Osteocyte (in vitro differentiated cells): ENCODE measurements at regions not wholly inside any gene's neighbourhood (a gene's known extent, or its start where the extent isn't known, plus 50 kb on each side); places are given as distances from the start of the nearest gene placed in this dataset.

Experiments
- DNase-seq: peaks from one replicate; pipeline ENCODE4 v3.0.0; 2021; ENCODE audit warnings: mixed read lengths; ENCODE audit not compliant: unreplicated experiment; ENCODE audit errors: extremely low spot score
- H3K27ac Mint-ChIP-seq: one replicate; pipeline ENCODE4 v1.8.0; 2021; ENCODE audit warnings: mild to moderate bottlenecking, mixed read lengths; ENCODE audit not compliant: unreplicated experiment
- H3K27me3 Mint-ChIP-seq: one replicate; pipeline ENCODE4 v1.8.0; 2021; ENCODE audit warnings: mixed read lengths; ENCODE audit not compliant: unreplicated experiment
- H3K36me3 Mint-ChIP-seq: one replicate; pipeline ENCODE4 v1.8.0; 2021; ENCODE audit warnings: mixed read lengths; ENCODE audit not compliant: unreplicated experiment
- H3K4me1 Mint-ChIP-seq: one replicate; pipeline ENCODE4 v1.8.0; 2021; ENCODE audit warnings: mixed read lengths; ENCODE audit not compliant: unreplicated experiment
- H3K4me3 Mint-ChIP-seq: one replicate; pipeline ENCODE4 v1.8.0; 2021; ENCODE audit warnings: mild to moderate bottlenecking, moderate library complexity, mixed read lengths; ENCODE audit not compliant: unreplicated experiment
- H3K9me3 Mint-ChIP-seq: one replicate; pipeline ENCODE4 v1.8.0; 2021; ENCODE audit warnings: mixed read lengths; ENCODE audit not compliant: unreplicated experiment
- TF ChIP-seq, protein P1 (sequence below): fragments of 200-600 bp; sonication (generic); IDR thresholded peaks from 2 replicates; pipeline ENCODE4 v1.5.0; 2021; ENCODE audit warnings: antibody characterized with exemption, mild to moderate bottlenecking, moderate library complexity

DNA sequence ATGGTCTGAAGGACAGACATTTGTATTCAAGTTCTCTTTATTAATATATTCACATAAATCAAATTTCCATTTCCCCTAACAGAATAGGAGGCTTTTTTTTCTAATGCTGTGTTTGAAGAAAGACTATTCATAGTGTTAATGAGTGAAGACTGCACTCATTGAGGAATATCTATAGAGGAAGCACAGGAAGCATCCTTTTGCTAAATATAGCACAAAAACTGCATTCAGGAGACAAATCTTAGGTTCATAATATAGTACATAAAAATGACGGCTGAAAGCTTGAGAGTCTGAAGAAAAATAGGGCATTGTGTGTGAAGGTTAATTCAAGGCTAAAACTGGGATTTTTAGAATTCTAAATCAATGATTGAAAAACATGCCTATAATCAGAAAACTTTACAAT, 50.4 kb upstream of the ANKRD50 start:
- H3K4me3 Mint-ChIP-seq: no peak overlapping the region
- peaks cover 4% of the 10 kb centered on the region for H3K9me3 Mint-ChIP-seq
- DNase-seq: no peak
- TF ChIP-seq, protein P1, sequence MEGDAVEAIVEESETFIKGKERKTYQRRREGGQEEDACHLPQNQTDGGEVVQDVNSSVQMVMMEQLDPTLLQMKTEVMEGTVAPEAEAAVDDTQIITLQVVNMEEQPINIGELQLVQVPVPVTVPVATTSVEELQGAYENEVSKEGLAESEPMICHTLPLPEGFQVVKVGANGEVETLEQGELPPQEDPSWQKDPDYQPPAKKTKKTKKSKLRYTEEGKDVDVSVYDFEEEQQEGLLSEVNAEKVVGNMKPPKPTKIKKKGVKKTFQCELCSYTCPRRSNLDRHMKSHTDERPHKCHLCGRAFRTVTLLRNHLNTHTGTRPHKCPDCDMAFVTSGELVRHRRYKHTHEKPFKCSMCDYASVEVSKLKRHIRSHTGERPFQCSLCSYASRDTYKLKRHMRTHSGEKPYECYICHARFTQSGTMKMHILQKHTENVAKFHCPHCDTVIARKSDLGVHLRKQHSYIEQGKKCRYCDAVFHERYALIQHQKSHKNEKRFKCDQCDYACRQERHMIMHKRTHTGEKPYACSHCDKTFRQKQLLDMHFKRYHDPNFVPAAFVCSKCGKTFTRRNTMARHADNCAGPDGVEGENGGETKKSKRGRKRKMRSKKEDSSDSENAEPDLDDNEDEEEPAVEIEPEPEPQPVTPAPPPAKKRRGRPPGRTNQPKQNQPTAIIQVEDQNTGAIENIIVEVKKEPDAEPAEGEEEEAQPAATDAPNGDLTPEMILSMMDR: no peak
- no peaks in the 10 kb centered on the region for H3K36me3 Mint-ChIP-seq
- H3K4me1 Mint-ChIP-seq: no peaks in the 10 kb centered on the region
- H3K27me3 Mint-ChIP-seq: no peaks in the 10 kb centered on the region
- no peak overlapping the region for H3K27ac Mint-ChIP-seq
